Upper lobe of left lung (tissue), 4 donors: ENCODE measurements at regions not wholly inside any gene's neighbourhood (a gene's known extent, or its start where the extent isn't known, plus 50 kb on each side); places are given as distances from the start of the nearest gene placed in this dataset.

Source experiments
- EP300 ChIP-seq, 4 donors: sonication (generic); formaldehyde crosslinking; IDR thresholded peaks; one replicate each; pipeline ENCODE4 v1.5.1; 2017; ENCODE audit warnings: antibody characterized with exemption in 4 of 4, control low read depth in 2 of 4
- POLR2A ChIP-seq, 4 donors: fragments of 450-650 bp; IDR thresholded peaks; one replicate each; pipeline ENCODE4 v1.5.1; 2016 to 2017; ENCODE audit warnings: antibody characterized with exemption in 4 of 4, mild to moderate bottlenecking in 2 of 4
- TF ChIP-seq, protein P1 (sequence below), 6 experiments: fragments of 450-650 bp in 4 of 6; fragments of 200-600 bp in 2 of 6; sonication (generic) in 2 of 6; IDR thresholded peaks; one replicate each; pipeline ENCODE4 v1.5.1; 2016 to 2019; ENCODE audit warnings: antibody characterized with exemption in 6 of 6

DNA sequence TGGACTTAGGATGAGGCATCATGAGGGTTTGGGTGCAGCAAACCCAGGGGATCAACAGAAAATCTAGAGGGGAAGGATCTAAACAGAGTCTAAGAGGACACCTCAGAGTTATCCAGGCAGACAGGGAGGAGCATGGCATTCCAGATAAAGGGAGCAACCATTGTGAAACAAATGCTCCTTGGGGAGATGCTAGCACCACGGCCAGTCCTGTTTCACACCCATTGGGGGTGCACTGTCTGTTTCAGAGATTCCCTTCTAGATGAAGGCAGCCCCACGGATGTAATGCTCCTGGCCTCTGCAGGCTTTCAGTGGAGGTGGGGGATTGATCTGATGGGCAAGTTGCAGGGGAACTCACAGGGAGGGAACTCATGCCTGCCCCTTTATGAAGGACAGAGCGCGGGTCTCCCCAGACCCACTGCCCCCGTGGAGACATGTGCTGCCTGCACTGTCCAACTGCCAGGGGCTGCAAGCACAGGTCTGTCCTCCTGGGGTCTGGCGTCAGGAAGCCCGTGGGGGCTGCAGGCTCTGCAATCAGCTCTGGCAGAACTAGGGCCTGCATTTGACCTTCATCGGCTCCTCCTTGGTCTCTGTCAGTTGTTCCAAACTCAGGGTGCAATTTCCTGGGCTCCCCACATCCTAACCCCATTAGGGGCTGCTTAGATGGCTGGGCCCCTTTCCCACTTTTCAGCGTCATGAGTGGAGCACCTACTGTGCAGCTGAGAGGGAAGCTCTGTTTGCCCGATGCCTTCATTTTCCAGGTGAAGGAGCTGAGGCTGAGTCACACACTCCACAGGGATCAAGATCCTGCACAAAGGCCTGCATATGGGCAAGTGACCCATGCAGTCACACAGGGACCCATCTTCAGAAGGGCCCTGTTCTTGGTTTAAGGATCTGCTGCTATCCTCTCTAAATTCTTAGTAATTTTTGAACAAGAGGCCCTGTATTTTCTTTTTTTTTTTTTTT, 163.4 kb downstream of the ARL4C start:
- TF ChIP-seq, protein P1, sequence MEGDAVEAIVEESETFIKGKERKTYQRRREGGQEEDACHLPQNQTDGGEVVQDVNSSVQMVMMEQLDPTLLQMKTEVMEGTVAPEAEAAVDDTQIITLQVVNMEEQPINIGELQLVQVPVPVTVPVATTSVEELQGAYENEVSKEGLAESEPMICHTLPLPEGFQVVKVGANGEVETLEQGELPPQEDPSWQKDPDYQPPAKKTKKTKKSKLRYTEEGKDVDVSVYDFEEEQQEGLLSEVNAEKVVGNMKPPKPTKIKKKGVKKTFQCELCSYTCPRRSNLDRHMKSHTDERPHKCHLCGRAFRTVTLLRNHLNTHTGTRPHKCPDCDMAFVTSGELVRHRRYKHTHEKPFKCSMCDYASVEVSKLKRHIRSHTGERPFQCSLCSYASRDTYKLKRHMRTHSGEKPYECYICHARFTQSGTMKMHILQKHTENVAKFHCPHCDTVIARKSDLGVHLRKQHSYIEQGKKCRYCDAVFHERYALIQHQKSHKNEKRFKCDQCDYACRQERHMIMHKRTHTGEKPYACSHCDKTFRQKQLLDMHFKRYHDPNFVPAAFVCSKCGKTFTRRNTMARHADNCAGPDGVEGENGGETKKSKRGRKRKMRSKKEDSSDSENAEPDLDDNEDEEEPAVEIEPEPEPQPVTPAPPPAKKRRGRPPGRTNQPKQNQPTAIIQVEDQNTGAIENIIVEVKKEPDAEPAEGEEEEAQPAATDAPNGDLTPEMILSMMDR (IDR thresholded peaks at IDR 0.05), result no peak
- TF ChIP-seq POLR2A (IDR thresholded peaks at IDR 0.05), result no peak
- no peak for TF ChIP-seq EP300 (IDR thresholded peaks at IDR 0.05)
